ENCODE measurements at regions not wholly inside any gene's neighbourhood (a gene's known extent, or its start where the extent isn't known, plus 50 kb on each side); places are given as distances from the start of the nearest gene placed in this dataset.

DNA sequence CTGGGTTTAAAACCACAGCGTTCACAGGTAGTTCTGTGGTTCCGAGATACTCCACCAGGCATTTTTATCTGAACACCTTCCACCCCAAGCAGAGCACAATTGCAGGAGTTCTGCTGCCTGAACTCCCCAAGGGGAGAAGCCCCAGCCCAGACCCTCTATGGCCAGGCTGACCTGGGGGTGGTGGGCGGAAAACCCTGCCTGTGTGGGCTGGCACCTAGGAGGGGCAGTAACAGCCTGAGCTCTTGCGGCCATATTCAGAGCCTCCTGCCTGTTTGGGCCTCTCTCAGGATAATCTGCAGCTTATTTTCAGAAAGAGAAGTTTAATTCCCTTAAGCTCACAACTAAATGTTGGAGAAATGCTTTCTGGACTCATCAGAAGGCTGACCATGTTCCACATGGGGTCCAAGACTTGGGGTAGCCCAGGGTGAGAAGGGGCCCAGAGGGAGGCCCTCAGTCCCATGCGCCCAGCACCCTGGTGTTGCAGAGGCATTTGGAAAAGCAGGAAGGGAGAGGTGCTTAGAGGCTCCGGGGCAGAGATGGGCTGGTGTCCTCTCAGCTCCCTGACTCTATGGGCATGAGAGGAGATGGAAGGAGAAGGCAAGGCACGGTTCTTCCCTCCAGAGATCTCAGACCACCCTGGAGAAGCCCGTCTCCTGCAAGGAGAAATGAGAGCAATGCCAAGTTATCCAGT, 195.6 kb upstream of the TPM1 start:
- no peak for DNase-seq (ENCODE audit: low spot score)
- TF ChIP-seq, protein P1, sequence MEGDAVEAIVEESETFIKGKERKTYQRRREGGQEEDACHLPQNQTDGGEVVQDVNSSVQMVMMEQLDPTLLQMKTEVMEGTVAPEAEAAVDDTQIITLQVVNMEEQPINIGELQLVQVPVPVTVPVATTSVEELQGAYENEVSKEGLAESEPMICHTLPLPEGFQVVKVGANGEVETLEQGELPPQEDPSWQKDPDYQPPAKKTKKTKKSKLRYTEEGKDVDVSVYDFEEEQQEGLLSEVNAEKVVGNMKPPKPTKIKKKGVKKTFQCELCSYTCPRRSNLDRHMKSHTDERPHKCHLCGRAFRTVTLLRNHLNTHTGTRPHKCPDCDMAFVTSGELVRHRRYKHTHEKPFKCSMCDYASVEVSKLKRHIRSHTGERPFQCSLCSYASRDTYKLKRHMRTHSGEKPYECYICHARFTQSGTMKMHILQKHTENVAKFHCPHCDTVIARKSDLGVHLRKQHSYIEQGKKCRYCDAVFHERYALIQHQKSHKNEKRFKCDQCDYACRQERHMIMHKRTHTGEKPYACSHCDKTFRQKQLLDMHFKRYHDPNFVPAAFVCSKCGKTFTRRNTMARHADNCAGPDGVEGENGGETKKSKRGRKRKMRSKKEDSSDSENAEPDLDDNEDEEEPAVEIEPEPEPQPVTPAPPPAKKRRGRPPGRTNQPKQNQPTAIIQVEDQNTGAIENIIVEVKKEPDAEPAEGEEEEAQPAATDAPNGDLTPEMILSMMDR (IDR thresholded peaks at IDR 0.05; ENCODE audit: extremely low read depth, missing control alignments), result no peak

DNA sequence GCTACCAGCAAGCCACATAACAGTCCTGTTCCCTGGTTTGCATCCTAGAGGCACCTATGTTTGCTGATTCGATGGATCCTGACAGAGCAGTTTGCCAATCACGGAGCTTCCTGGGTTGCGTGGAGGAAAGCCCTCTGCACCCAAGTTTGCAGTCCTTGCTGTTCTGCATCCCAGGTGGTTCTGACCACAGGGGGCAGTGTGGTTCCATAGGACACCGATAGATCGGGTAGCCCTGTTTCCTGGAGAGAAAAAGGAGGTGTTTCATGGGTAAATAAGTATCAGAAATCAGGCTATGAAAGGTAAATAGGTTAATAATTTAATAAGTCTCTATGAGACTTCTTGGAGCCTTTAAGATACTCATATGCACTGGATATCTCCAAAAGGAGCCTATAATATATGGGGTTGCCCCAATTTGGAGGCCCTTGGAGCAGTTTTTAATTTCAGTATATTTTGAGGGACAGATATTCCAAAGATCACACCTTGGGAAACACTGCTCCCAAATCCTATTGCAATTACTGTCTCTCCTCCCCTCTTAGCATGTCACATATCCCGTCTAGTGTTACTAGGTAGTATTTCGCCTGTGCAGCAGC, 194.6 kb upstream of the TPM1 start:
- TF ChIP-seq, protein P1 (IDR thresholded peaks at IDR 0.05; ENCODE audit: extremely low read depth, missing control alignments), result peak; percentile 41
- peak; percentile 45 for DNase-seq (ENCODE audit: low spot score)

DNA sequence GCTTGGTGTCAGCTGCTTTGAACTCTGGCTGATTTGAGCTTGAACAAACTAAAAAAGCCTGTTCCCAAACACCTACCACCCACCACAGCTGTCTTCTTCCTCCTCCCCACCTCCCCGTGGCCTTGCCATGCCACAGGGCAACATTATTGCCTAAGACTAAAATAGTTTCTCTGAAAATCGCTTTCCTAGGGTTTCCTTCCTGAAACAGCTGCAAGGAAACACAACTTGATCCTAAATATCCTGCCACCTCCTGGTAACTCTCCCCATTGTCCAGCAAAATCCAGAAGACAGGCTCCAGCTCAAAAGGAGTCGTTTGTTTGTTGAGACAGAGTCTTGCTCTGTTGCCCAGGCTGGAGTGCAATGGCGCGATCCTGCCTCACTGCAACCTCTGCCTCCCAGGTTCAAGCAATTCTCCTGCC, 193.9 kb upstream of the TPM1 start:
- DNase-seq (ENCODE audit: low spot score), result no peak
- TF ChIP-seq, protein P1 (IDR thresholded peaks at IDR 0.05; ENCODE audit: extremely low read depth, missing control alignments), result no peak

DNA sequence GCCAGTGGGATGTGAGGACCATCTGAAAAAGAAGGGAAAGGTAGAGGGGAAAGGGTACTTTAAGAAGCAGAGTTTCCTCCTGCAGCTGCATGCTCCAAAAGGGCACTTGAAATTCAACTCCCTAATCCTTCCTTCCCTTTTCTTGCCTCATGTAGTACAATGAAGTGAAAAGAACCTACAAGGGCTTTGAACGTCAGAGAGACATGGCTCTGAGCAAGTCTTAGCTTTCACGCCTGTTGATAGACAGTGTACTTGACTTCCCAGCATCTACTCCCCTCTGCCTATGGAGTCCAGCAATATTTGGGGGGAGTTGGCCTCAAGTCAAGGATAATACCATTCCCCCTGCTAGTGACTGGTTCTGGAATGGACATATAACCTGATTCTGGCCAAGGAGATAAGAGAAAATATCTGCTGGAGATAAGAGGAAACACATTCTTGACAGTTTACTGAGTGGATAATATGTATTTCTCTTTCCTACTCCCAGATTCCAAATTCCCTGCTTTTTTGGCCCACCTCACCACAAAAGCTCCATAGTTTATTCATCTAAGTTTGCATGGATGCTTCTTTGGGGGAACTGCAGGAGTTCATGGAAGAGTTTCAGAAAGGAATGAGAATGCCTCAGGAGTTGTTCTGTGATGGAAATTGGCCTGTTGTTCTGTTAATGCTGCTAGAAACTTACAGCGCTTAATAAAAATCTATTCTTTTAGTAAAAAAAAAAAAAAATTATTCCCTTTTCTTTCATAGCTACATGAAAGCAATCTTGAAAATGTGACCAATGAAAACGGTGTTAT, 193.0 kb upstream of the TPM1 start:
- TF ChIP-seq, protein P1 (IDR thresholded peaks at IDR 0.05; ENCODE audit: extremely low read depth, missing control alignments), result no peak
- no peak for DNase-seq (ENCODE audit: low spot score)

DNA sequence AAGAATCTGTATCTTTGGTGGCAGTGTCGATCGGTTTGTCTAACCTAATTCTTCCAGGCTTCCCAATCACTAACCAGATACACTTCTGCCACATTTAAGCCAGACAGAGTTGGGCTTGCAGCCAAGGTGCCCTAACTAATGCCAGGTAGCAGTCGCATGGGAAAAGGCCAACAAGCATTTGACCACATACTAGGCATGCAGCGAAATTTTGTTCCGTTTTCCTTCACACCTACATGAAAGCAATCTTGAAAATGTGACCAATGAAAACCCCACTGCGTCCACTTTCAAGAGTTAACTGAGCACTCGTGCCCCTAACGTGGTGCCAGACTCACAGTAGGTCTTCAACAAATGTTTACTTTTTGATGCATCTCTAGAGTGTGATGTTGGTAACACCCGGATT, 192.2 kb upstream of the TPM1 start:
- TF ChIP-seq, protein P1 (IDR thresholded peaks at IDR 0.05; ENCODE audit: extremely low read depth, missing control alignments), result no peak
- DNase-seq (ENCODE audit: low spot score), result no peak

DNA sequence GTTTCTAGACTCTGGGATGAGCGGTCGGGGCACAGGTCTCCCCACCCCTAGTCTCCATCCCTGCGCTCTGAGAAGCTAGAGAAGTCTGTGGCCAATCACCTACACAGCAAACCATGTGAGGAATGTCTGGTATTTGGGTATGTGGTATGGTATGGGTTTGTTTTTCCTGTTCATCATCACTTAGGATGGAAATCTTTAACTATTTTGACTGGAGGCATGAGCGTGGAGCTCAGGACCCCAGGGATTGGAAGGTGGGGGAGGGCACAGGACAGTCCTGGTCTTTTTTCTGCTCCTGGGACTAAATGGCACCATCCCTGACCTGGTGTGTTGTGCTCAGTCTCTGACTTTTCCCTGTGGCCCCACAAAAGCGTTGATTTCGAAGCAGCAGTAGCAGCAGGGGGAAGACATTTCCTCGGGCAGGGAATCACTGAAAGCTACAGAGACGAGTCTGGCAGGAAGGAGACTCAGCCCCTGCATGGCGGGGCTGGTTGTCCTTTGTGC, 191.7 kb upstream of the TPM1 start:
- TF ChIP-seq, protein P1 (IDR thresholded peaks at IDR 0.05; ENCODE audit: extremely low read depth, missing control alignments), result no peak
- DNase-seq (ENCODE audit: low spot score), result no peak
